ENCODE measurements at regions not wholly inside any gene's neighbourhood (a gene's known extent, or its start where the extent isn't known, plus 50 kb on each side); places are given as distances from the start of the nearest gene placed in this dataset.

- TF ChIP-seq CTCF (IDR thresholded peaks at IDR 0.05; ENCODE audit: extremely low read depth in 1 of 2, insufficient read depth in 1 of 2, low read depth in 1 of 2, low read length in 2 of 2) (no peak), EZH2 (IDR thresholded peaks at IDR 0.05; ENCODE audit: borderline replicate concordance, low read depth, low read length, severe bottlenecking) (no peak), MAX (IDR thresholded peaks at IDR 0.05; ENCODE audit: insufficient read depth, insufficient read length) (no peak), POLR2A (IDR thresholded peaks at IDR 0.05; ENCODE audit: low read depth, low read length) (no peak), JUN (IDR thresholded peaks at IDR 0.05; ENCODE audit: borderline replicate concordance, insufficient read depth, insufficient read length, low read depth) (no peak), MYC (IDR thresholded peaks at IDR 0.05; ENCODE audit: low read depth, low read length) (no peak), POLR2AphosphoS5 (IDR thresholded peaks at IDR 0.05; ENCODE audit: insufficient read depth, low read depth, low read length) (no peak), GATA2 (IDR thresholded peaks at IDR 0.05; ENCODE audit: insufficient read depth, insufficient read length, low read depth, low read length) (no peak)
These were observed 283.9 kb upstream of the ISL1 start for GRCh38 chr5:51099173-51099853.

Measured in endothelial cell of umbilical vein (primary cell).